ENCODE measurements at regions not wholly inside any gene's neighbourhood (a gene's known extent, or its start where the extent isn't known, plus 50 kb on each side); places are given as distances from the start of the nearest gene placed in this dataset.

- TF ChIP-seq, protein P1, sequence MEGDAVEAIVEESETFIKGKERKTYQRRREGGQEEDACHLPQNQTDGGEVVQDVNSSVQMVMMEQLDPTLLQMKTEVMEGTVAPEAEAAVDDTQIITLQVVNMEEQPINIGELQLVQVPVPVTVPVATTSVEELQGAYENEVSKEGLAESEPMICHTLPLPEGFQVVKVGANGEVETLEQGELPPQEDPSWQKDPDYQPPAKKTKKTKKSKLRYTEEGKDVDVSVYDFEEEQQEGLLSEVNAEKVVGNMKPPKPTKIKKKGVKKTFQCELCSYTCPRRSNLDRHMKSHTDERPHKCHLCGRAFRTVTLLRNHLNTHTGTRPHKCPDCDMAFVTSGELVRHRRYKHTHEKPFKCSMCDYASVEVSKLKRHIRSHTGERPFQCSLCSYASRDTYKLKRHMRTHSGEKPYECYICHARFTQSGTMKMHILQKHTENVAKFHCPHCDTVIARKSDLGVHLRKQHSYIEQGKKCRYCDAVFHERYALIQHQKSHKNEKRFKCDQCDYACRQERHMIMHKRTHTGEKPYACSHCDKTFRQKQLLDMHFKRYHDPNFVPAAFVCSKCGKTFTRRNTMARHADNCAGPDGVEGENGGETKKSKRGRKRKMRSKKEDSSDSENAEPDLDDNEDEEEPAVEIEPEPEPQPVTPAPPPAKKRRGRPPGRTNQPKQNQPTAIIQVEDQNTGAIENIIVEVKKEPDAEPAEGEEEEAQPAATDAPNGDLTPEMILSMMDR (IDR thresholded peaks at IDR 0.05), result no peak
- Histone ChIP-seq H3K27me3 (no peaks in the 10 kb centered on the region), H3K4me1 (no peaks in the 10 kb centered on the region), H3K36me3 (no peaks in the 10 kb centered on the region), H3K27ac (no peak overlapping the region), H3K9me3 (no peaks in the 10 kb centered on the region), H3K4me3 (no peak overlapping the region)
- DNase-seq (ENCODE audit: low spot score), result no peak
These were observed 335.0 kb downstream of the SFMBT2 start for GRCh38 chr10:7075851-7076250.

DNA sequence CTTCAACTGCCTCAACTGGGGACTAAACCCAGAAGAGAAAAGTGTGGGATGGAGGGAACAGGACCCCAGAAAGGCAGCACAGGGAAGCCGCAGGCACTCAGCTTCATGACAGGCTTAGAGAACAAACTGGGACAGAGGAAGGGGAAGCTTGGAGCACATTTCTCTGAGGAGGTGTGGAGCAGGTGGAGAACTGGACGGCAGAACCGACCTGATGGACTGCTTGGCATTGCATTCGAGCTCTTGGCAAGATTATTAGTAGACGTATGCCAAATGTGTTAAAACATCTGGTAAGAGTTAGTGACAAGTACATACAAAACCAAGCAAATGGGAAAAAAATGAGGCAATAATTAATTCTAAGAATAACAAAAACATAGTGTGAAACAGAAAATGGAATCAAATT, 335.7 kb downstream of the SFMBT2 start:
- TF ChIP-seq, protein P1 (IDR thresholded peaks at IDR 0.05), result no peak
- DNase-seq (ENCODE audit: low spot score), result no peak
- H3K27ac ChIP-seq, result no peak overlapping the region
- no peak overlapping the region for H3K4me3 ChIP-seq
- no peaks in the 10 kb centered on the region for H3K27me3 ChIP-seq
- no peaks in the 10 kb centered on the region for H3K36me3 ChIP-seq
- no peaks in the 10 kb centered on the region for H3K9me3 ChIP-seq
- H3K4me1 ChIP-seq, result no peaks in the 10 kb centered on the region

- Histone ChIP-seq H3K27ac (no peak overlapping the region), H3K4me3 (no peak overlapping the region), H3K27me3 (no peaks in the 10 kb centered on the region), H3K9me3 (no peaks in the 10 kb centered on the region), H3K36me3 (no peaks in the 10 kb centered on the region), H3K4me1 (no peaks in the 10 kb centered on the region)
- TF ChIP-seq, protein P1 (IDR thresholded peaks at IDR 0.05), result no peak
- no peak for DNase-seq (ENCODE audit: low spot score)
These were observed 339.4 kb downstream of the SFMBT2 start for GRCh38 chr10:7071421-7071820.

DNA sequence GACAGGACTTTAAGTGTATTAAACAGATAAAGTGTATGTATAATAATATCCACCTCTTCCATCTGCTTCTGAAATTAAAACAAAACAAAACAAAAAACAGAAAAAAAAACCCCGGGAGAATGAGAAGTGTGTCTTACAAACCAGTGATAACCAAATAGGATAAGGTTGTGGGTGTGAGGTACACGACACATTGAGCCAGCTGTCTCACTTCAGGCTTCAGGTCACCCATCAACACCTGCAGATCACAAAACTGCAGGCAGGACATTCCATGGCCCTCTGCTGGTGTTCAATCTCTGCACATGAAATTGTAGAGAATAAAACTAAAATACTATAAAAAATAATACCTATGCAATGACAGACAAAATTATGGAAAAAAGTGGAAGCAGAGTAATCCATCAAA, 339.9 kb downstream of the SFMBT2 start:
- TF ChIP-seq, protein P1 (IDR thresholded peaks at IDR 0.05), result no peak
- no peak overlapping the region for H3K27ac ChIP-seq
- no peaks in the 10 kb centered on the region for H3K36me3 ChIP-seq
- DNase-seq (ENCODE audit: low spot score), result no peak
- H3K4me3 ChIP-seq, result no peak overlapping the region
- H3K9me3 ChIP-seq, result no peaks in the 10 kb centered on the region
- no peaks in the 10 kb centered on the region for H3K27me3 ChIP-seq
- no peaks in the 10 kb centered on the region for H3K4me1 ChIP-seq

GRCh38 chr10:7069706-7070105, 341.1 kb downstream of the SFMBT2 start:
- H3K4me3 ChIP-seq, result no peak overlapping the region
- H3K36me3 ChIP-seq, result no peaks in the 10 kb centered on the region
- no peaks in the 10 kb centered on the region for H3K27me3 ChIP-seq
- H3K9me3 ChIP-seq, result no peaks in the 10 kb centered on the region
- H3K27ac ChIP-seq, result no peak overlapping the region
- H3K4me1 ChIP-seq, result no peaks in the 10 kb centered on the region
- DNase-seq (ENCODE audit: low spot score), result no peak
- TF ChIP-seq, protein P1 (IDR thresholded peaks at IDR 0.05), result no peak

GRCh38 chr10:7056216-7056615, 354.6 kb downstream of the SFMBT2 start:
- no peaks in the 10 kb centered on the region for H3K27me3 ChIP-seq
- H3K4me3 ChIP-seq, result no peak overlapping the region
- H3K36me3 ChIP-seq, result no peaks in the 10 kb centered on the region
- no peaks in the 10 kb centered on the region for H3K9me3 ChIP-seq
- no peak overlapping the region for H3K27ac ChIP-seq
- no peak for DNase-seq (ENCODE audit: low spot score)
- TF ChIP-seq, protein P1 (IDR thresholded peaks at IDR 0.05), result no peak
- no peaks in the 10 kb centered on the region for H3K4me1 ChIP-seq

Data from right atrium auricular region (tissue), 2 donors.